Right cardiac atrium (tissue), 5 donors: ENCODE measurements at regions not wholly inside any gene's neighbourhood (a gene's known extent, or its start where the extent isn't known, plus 50 kb on each side); places are given as distances from the start of the nearest gene placed in this dataset.
"Not testable (repeated sequence)": the region's sequence is repeated elsewhere in the genome, so short reads cannot be mapped to it uniquely, and the experiment has no call there.

ENCODE experiments used
- ATAC-seq, 2 donors: fragments of 200-7000 bp; cut with Tn5 transposase; one replicate each; pipeline versions ENCODE4 v1.8.0 to v1.9.1; 2020; ENCODE audit warnings: moderate library complexity in 2 of 2, mild to moderate bottlenecking in 1 of 2
- DNase-seq, 3 donors: peaks; one replicate each; pipeline ENCODE4 v3.0.0-alpha.2; 2020
- H3K27ac ChIP-seq: one replicate; pipeline ENCODE4 v1.5.1; 2013; ENCODE audit warnings: mild to moderate bottlenecking, low read length, control low read depth, moderate library complexity
- H3K27me3 ChIP-seq: one replicate; pipeline ENCODE4 v1.6.1; 2013; ENCODE audit not compliant: control insufficient read depth, insufficient read depth
- H3K4me1 ChIP-seq: one replicate; pipeline ENCODE4 v1.6.1; 2013; ENCODE audit warnings: low read length; ENCODE audit not compliant: control insufficient read depth, insufficient read depth
- H3K4me3 ChIP-seq: one replicate; pipeline ENCODE4 v1.5.1; 2013; ENCODE audit warnings: low read length, control low read depth
- H3K9me3 ChIP-seq: one replicate; pipeline ENCODE4 v1.6.1; 2013; ENCODE audit warnings: low read length; ENCODE audit not compliant: control insufficient read depth
- WGBS: extraction: QIAGEN DNeasy Blood & Tissue Kit; methylation state at CpG from one replicate; pipeline ENCODE4 v1.1.7; 2013; 5-methylcytosine and 5-hydroxymethylcytosine counted together
- intact Hi-C, 4 donors: fragments of 100-400 bp; cut with DNase I; formaldehyde crosslinking; loops; one replicate each; pipeline versions ENCODE4 v1.11.0 to v1.14.0; 2022 to 2023
- donor health status: healthy with polysubstance abuse.
- donor health status: DM: no; HTN: yes; CAD: no.
- donor health status: DM: no; HTN: no; CAD: no.
- donor health status: DM: no; HTN: yes; CAD: no; lungs with severe emphysema.
- donor health status: DM: yes; HTN: yes; CAD: no.

- intact Hi-C loops: no loop called here
Measured at GRCh38 chr7:65477326-65477725, 103.7 kb downstream of the ZNF92 start.

GRCh38 chr7:65489260-65489767 is 115.7 kb downstream of the ZNF92 start:
- ATAC-seq (no peak), DNase-seq (no peak)
- intact Hi-C loops: no loop called here
- Histone ChIP-seq H3K27me3 (no peaks in the 10 kb centered on the region), H3K4me3 (no peak overlapping the region), H3K27ac (no peak overlapping the region), H3K4me1 (no peaks in the 10 kb centered on the region), H3K9me3 (peaks cover 2% of the 10 kb centered on the region)
- 85% methylated on average over 8 of the region's 8 CpGs for WGBS

More at GRCh38 chr7:65477326-65477725, 103.7 kb downstream of the ZNF92 start:
- Histone ChIP-seq H3K4me1 (no peaks in the 10 kb centered on the region), H3K27ac (no peak overlapping the region), H3K4me3 (no peak overlapping the region), H3K27me3 (no peaks in the 10 kb centered on the region), H3K9me3 (no peaks in the 10 kb centered on the region)
- DNase-seq: no peak
- ATAC-seq: no peak
- 49% methylated on average over 6 of the region's 6 CpGs for WGBS

GRCh38 chr7:65496697-65497096 is 123.0 kb downstream of the ZNF92 start:
- WGBS: 85% methylated on average over 2 of the region's 2 CpGs
- H3K4me1 ChIP-seq, H3K4me3 ChIP-seq, ATAC-seq, DNase-seq, intact Hi-C loops, H3K27ac ChIP-seq, H3K27me3 ChIP-seq, H3K9me3 ChIP-seq: not testable (repeated sequence)

- H3K27ac ChIP-seq: no peak overlapping the region
- no peaks in the 10 kb centered on the region for H3K4me1 ChIP-seq
- no peak overlapping the region for H3K4me3 ChIP-seq
- intact Hi-C loops: no loop called here
- H3K9me3 ChIP-seq: no peaks in the 10 kb centered on the region
- DNase-seq (no peak), ATAC-seq (no peak)
- H3K27me3 ChIP-seq: no peaks in the 10 kb centered on the region
Measured at GRCh38 chr7:65503434-65504152, 129.9 kb downstream of the ZNF92 start.

- intact Hi-C loops, H3K9me3 ChIP-seq, ATAC-seq, H3K27me3 ChIP-seq, DNase-seq, H3K4me3 ChIP-seq, H3K27ac ChIP-seq, H3K4me1 ChIP-seq: not testable (repeated sequence)
- WGBS: 66% methylated on average over 1 of the region's 1 CpG
Measured at GRCh38 chr7:65504504-65505319, 131.1 kb downstream of the ZNF92 start.

- H3K27me3 ChIP-seq, H3K27ac ChIP-seq, H3K9me3 ChIP-seq, H3K4me1 ChIP-seq, DNase-seq, H3K4me3 ChIP-seq, ATAC-seq, intact Hi-C loops: not testable (repeated sequence)
- 68% methylated on average over 3 of the region's 3 CpGs for WGBS
Measured at GRCh38 chr7:65505320-65505633, 131.6 kb downstream of the ZNF92 start.

- H3K9me3 ChIP-seq, H3K27ac ChIP-seq, H3K27me3 ChIP-seq, H3K4me1 ChIP-seq, intact Hi-C loops: not testable (repeated sequence)
- peak; percentile 4 to 45 (median 30) for DNase-seq
- 4% methylated on average over 71 of the region's 85 CpGs for WGBS
- ATAC-seq: peak in 1 of 2 donors; percentile 34
- peak overlapping the region; percentile 70 for H3K4me3 ChIP-seq
Measured at GRCh38 chr7:65508581-65509367, 135.1 kb downstream of the ZNF92 start.

- no peaks in the 10 kb centered on the region for H3K9me3 ChIP-seq
- no peaks in the 10 kb centered on the region for H3K4me1 ChIP-seq
- under 1% methylated on average over 85 of the region's 85 CpGs for WGBS
- H3K27me3 ChIP-seq: no peaks in the 10 kb centered on the region
- ATAC-seq (no peak), DNase-seq (peak; percentile 7 to 42 (median 32))
- intact Hi-C loops: no loop called here
- no peak overlapping the region for H3K27ac ChIP-seq
- peak overlapping the region; percentile 70 for H3K4me3 ChIP-seq
Measured at GRCh38 chr7:65509368-65510186, 135.9 kb downstream of the ZNF92 start.

GRCh38 chr7:65510187-65510538 is 136.5 kb downstream of the ZNF92 start:
- H3K9me3 ChIP-seq, ATAC-seq, H3K27me3 ChIP-seq, intact Hi-C loops, H3K4me1 ChIP-seq, DNase-seq, H3K27ac ChIP-seq: not testable (repeated sequence)
- WGBS: 17% methylated on average over 1 of the region's 1 CpG
- peak overlapping the region; percentile 70 for H3K4me3 ChIP-seq

- H3K27ac ChIP-seq, H3K4me1 ChIP-seq, intact Hi-C loops, ATAC-seq, DNase-seq, H3K9me3 ChIP-seq, H3K4me3 ChIP-seq, H3K27me3 ChIP-seq: not testable (repeated sequence)
- 71% methylated on average over 1 of the region's 1 CpG for WGBS
Measured at GRCh38 chr7:65519751-65520150, 146.1 kb downstream of the ZNF92 start.
